Midbrain (tissue), 1 donor: ENCODE measurements at regions not wholly inside any gene's neighbourhood (a gene's known extent, or its start where the extent isn't known, plus 50 kb on each side); places are given as distances from the start of the nearest gene placed in this dataset.
"Not testable (repeated sequence)": the region's sequence is repeated elsewhere in the genome, so short reads cannot be mapped to it uniquely, and the experiment has no call there.

ENCODE experiments used
- DNase-seq: peaks from one replicate; lab custom pipeline; 2025; lab: John Stamatoyannopoulos, UW

DNA sequence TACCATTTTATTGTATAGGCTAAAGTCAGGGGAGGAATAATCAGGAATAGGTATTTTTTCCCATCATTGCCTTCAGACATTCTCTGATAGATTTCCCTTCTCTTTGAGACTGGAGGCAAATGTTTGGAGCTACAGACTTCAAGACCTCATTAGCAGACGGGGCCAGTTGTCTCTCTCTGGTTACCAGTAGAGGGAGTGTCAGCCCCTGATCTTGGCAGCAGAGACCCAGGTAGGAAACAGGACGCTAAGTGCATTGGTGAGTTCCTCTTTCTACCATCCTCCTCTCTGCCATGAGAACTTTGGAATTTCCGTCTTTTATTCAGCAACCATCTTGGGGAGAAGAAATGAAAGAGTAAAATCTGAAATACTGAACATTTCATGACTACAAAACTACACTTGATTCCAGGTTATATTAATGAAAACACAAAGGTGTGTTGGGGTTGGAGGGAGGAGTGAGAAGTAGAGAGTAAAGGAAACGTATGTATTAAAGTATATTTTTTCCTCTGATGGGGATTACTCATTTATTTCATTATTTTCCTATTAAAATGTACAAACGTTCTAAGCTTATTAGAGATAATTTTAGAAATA lies 186.2 kb upstream of the GCFC2 start:
- peak; percentile 35 for DNase-seq

DNA sequence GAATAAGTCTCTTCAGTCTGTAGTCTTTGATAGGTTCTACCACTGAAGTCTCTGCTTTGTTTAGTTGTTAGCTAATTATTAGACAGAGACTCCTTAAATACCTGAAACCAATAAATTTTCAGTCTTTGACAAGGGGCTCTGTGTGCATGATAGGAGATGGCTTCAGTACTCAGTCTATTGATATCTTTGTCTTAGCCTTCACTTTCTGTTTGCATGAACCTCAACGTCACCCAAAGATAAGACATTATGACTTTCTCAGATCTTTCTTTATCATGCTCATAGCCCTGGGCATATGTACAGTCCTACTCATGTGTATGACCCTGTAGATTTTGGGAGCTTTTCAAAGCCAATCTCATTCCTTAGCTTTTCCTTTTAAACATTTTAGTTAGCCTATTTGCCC lies 183.5 kb upstream of the GCFC2 start:
- DNase-seq = no peak

DNA sequence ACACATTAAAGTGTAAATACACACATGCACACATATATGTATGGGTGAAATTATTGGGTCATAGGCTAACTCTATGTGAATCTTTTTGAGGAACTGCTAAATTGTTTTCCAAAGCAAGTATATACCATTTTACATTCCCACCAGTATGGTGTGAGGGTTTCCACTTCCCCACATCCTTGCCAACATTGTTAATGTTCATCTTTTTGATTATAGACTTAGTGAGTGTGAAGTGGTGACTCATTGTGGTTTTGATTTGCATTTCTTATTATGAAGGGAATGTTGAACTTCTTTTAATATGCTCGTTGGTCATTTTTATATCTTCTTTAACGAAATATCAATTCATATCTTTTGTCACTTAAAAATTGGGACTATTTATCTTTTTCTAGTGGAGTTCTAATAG lies 181.8 kb upstream of the GCFC2 start:
- no peak for DNase-seq

DNA sequence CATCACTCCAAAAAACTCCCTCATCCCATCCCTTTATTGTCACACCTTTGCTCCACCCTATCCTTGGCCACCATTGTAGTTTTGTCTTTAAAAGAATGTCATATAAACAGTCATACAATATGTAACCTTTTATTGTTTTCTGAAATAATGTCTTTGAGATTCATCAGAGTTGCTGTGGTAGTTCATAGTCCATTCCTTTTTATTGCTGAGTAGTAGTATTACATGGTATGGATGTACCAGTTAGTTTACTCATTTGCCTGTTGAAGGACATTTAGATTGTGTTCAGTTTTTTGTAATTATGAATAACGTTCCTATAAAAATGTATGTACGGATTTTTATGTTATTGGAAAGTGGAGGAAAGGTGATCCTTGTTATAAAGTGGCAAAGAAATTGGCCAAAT lies 171.8 kb upstream of the GCFC2 start:
- DNase-seq = no peak

DNA sequence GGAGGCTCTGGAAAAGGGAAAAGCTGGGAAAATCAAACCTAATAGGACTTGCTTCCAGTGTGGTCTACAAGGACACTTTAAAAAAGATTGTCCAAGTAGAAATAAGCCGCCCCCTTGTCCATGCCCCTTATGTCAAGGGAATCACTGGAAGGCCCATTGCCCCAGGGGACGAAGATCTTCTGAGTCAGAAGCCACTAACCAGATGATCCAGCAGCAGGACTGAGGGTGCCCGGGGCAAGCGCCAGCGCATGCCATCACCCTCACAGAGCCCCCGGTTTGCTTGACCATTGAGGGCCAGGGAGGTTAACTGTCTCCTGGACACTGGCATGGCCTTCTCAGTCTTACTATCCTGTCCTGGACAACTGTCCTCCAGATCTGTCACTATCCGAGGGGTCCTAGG lies 164.9 kb upstream of the GCFC2 start:
- DNase-seq = not testable (repeated sequence)

DNA sequence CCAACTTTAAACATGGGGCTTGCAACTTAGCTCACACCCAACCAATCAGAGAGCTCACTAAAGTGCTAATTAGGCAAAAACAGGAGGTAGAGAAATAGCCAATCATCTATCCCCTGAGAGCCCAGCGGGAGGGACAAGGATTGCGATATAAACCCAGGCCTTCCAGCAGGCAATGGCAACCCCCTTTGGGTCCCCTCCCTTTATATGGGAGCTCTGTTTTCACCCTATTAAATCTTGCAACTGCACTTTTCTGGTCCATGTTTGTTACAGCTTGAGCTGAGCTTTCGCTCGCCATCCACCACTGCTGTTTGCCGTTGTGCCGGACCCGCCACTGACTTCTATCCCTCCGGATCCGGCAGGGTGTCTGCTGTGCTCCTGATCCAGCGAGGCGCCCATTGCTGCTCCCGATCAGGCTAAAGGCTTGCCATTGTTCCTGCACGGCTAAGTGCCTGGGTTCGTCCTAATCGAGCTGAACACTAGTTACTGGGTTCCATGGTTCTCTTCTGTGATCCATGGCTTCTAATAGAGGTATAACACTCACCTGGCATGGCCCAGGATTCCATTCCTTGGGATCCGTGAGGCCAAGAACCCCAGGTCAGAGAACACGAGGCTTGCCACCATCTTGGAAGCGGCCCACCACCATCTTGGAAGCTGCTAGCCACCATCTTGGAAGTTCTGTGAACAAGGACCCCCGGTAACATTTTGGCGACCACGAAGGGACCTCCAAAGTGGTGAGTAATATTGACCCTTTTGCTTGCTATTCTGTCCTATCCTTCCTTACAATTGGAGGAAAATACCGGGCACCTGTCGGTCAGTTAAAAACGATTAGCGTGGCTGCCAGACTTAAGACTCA lies 161.3 kb upstream of the GCFC2 start:
- not testable (repeated sequence) for DNase-seq

DNA sequence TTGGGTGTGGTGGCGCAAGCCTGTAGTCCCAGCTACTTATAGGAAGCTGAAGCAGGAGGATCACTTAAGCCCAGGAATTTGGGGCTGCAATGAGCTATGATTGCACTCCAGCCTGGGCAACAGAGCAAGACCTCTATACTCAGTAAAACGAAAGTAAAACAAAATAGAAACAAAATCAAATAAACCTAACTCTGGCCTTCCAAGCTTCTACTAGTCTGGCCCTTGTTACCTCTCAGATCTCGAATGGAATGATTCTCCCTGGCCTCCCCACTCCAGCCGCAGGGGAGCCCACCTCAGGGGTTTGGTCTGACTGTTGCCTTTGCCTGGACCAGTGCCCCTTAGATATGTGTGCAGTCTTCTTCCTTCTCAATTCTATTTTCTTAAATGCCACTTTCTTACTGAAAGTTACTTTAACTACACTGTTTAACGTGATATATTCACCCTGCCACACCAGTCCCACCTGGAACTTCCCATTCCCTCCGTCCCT lies 160.0 kb upstream of the GCFC2 start:
- DNase-seq = no peak

DNA sequence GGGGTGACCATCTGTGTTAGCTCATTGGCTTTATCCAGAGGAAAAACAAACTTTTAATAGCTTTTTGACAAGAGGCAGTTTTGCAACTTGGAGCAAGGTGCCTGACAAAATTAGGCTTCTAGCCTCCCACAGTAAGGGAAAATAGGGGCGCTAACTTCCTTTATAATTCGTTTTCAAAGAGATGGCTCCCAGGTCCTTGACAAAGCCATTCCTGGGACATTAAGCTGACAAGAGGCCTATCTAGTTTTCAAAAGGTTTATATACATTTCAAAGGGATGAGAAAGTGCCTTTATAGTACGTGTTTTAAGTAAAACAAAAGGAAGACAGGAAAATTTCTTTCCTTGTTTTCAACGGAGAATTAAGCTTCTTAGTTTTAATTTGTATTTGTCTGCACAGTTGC lies 159.4 kb upstream of the GCFC2 start:
- DNase-seq = no peak

DNA sequence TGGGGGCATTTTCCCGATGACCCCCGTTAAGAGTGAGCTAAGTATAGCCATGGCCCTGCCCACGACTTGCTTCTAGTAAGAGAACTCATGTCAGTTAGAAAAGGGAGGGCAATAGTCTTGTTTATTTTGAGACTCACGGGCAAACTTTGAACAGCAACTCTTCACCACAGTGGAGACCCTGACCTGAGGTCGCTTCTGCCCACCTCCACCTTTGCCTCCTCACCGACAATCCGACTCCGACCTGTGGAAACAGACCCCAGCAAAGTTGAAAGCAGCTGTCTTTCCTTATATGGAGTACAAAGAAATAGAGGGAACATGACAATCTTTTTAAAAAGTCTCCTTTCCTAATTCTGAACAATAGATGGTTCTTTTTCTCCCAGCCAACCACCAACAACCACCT lies 155.0 kb upstream of the GCFC2 start:
- no peak for DNase-seq

DNA sequence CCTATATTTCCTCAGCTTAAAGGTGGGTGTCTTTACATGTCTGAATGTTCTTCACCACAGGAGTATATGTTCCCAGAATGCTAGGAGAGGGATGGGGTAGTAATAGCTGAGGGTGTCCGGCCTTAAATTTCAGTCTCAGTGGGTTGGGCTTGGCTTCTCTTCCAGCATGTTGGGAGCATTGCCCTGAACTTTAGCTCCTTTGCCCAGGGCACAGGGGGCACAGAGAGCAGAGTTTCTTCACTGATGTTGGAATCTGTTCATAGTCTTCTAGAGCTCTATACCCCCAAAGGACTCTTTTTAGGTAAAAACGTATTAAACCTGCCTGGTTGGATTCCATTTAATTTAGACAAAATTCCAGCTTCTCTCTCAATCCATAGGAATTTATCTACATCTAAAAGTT lies 154.4 kb upstream of the GCFC2 start:
- no peak for DNase-seq

DNA sequence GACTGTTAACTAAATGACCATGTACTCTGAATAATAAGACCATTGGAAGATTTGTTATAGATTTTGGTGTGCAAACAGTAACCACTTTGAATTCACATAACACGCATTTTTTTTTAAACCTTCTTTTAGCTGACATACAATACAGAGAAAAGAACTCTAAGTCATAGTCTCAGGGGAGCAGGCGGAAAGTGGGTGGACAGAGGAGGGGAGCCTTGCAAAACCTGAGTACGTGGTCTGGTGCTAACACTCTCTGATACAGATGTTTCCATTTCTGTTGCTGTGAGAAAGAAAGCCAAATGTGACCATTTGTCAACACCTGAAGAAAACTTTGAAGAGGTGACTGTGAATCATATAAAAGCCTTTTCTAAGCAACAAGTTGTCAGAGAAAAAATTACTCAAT lies 151.8 kb upstream of the GCFC2 start:
- DNase-seq = no peak

DNA sequence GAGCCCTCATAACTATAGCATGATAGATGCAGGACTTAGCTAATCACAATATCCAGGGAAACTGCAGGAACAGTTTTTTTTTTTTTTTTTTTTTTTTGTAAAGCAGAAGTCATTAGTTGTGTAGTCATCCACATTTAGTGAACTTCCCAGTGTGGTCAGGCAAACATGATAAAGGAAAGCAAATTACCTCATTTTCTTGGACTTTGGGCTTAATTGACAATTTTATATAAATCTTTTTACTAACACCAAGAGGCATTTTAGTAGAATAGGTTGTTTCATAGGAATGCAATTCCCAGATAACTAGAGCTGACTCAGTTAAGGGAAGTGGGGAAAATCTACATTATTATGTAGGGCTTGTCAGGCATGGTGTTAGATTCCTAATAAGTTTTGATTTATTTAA lies 142.7 kb upstream of the GCFC2 start:
- DNase-seq = no peak

DNA sequence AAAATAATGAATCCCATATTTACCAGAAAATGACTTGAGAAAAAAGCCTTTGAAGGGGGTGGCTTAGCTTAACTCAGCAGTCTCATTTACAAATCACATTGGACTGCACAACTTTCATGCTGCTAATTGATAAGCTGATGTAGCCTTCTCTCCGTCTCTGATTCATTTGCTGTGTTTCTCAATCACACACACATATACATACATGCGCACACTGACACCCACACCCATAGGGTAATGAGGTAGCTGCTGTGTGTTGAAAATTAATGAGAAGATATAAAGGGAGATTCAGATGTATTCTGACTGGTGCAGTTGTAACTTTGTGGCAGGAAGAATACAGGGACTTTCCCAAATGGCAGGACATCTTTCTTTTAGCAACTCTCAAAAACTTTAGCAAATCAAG lies 141.9 kb upstream of the GCFC2 start:
- no peak for DNase-seq

DNA sequence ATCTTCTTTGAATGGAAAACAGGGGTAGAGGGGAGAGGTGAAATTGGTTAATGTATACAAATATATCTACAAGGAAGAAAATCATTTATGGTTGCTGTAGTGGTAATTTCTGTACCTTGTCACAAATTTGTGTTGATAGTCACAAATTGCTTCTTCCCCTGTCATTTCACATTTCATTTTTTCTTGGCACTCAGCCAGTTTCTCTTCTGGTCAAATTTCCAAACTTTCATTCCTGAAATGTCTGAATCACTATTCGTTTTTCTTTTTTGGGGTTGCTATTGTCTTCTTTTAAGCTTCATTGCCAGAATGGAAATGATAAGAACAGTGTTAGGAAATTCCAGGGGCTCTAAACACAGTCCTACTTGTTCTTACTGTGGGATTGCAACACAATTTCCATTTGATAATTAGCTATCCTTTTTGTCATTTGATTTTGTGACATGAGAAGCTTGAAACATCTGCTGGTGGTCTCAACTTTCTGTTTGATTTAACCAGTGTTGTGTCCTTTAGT lies 136.0 kb upstream of the GCFC2 start:
- no peak for DNase-seq

DNA sequence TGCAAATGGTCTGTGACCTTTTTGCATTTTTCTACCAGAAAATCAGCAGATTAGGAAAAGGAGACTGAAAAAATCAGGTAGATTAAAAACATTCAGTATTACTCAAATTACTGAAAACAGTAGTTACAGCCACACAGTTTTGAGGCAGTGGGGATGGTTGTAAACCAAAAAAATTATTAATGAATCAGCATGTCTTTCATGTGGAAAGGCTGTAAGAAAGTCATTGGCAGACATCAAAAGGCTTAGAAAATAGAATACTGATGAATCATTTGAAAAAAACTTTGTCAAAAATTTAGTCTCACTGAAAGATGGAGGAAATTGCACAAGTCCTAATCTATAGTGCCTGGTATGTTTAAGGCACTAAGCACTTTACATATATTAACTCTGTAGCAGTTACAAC lies 133.9 kb upstream of the GCFC2 start:
- no peak for DNase-seq

DNA sequence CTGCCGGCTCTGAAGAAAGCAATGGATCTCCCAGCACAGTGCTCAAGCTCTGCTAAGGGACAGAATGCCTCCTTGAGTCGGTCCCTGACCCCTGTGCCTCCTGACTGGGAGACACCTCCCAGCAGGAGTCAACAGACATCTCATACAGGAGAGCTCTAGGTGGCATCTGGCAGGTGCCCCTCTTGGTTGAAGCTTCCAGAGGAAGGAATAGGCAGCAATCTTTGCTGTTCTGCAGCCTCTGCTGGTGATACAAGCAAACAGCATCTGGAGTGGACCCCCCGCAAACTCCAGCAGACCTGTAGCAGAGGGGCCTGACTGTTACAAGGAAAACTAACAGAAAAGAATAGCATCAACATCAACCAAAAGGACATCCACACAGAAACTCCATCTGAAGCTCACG lies 123.9 kb upstream of the GCFC2 start:
- not testable (repeated sequence) for DNase-seq

DNA sequence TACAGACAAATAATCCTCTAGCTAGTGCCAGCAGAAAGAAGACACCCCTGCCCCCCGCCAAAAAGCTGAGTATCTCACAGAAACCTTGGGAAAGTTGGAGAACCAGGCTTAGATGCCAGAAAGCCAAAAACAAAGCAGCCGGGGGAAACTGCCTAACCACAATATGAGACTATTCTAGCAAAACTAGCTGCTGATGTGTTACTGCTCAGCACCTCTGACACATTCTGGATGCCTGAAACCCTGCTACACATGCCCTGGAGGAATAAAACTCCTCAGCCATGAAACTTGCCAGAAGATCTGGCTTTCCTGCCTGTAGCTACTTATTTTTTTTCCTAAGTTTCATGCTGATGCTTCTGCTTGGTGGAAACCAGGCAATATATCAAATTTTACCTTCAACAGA lies 122.7 kb upstream of the GCFC2 start:
- no peak for DNase-seq

DNA sequence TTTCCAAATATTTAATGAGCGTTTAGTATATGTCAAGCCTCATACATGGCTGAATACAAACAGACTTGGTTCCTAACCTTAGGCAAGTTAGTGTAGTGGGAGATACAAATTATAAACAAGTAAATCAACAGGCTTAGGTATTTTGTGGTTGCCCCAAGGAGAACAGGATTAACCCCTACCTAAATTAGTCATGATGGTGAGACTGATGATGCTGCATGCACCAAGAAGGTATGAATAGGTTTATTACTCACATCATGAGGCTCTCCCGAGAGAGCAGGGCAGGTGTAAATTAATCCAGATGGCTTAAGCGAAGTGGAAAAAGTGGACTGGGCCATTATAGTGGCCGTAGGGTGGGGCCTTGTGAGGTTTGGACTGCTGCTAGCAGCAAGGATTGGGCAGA lies 118.1 kb upstream of the GCFC2 start:
- no peak for DNase-seq

DNA sequence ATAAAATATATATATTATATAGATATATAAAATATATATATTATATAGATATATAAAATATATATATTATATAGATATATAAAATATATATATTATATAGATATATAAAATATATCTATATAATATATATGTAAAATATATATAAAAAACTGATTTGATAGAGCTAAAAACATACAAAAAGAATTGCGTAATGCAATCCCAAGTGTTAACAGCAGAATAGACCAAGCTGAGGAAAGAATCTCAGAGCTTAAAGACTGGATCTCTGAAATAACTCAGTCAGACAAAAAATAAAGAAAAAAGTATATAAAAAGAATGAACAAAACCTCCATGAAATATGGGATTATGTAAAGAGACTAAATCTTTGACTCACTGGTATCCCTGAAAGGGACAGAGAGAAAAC lies 112.8 kb upstream of the GCFC2 start:
- DNase-seq = not testable (repeated sequence)

DNA sequence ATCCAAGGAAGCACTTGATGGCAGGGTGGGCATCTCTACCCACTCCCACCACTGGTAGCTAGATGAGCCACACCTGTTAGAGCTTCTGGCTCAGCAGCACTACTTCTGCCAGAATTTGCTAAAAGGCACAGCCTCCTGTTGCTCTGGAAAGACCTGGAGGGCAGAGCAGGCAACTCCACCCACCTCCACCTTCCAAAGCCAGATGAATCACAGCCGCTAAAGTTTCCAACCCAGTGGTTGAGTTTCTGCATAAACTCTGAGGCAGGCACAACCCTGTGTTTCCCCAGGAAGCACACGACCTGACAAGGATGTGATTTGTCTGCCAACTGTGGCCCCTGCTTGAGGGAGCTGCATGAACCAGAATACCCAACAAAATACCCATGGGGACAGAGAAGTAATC lies 111.6 kb upstream of the GCFC2 start:
- DNase-seq = no peak

DNA sequence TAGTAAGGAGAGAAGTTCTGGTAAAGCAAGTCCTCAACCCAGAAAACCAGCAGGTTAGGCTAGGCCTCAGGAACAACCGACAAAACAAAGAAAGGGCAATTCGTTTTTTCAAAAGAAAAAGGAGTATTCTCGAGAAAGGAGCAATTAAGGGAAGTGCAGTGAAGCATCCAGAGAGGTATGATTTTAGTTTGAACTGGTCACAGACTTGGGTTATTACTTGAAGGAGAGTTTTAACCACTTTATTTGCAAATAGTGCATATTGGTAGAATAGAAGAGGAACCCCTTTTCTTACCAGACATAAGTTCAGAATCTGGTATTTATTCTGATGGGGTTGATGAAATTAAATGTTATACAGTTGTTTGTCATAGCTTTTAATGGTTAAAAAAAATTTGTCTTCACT lies 110.0 kb upstream of the GCFC2 start:
- no peak for DNase-seq

DNA sequence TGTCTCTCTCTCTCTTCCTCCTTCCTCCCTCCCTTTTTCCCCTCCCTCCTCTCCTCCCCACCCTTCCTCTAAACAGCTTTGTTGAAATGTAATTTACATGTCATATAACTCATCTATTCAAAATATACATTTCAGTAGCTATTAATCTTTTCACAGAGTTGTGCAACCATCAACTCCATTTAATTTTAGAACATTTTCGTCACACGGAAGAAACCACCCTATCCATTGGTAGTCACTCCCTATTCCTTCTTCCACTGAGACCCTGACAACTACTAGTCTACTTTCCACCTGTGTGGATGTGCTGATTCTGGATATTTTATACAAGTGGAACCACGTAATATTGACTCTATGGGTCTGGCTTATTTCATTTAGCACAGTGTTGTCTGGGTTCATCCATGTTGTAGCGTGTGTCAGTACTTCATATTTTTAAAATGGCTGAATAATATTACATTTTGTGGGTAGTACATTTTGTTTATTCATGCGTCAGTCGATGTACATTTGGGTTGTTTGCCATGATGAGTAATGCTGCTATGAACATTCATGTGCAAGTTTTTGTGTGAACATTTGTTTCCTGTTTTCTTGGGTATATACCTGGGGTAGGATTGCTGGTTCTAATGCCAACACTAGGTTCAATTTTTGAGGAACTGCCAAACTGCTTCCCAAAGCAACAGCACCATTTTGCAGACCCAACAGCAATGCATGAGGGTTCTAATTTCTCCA lies 100.1 kb upstream of the GCFC2 start:
- DNase-seq = no peak
